ENCODE measurements at regions not wholly inside any gene's neighbourhood (a gene's known extent, or its start where the extent isn't known, plus 50 kb on each side); places are given as distances from the start of the nearest gene placed in this dataset.

- ChIA-PET CTCF (ENCODE audit: low intra/inter-chr PET ratio, low total read pairs) (no interaction called here), POLR2A (no interaction called here)
- FAIRE-seq (no peak), DNase-seq (ENCODE audit: low spot score) (no peak), ATAC-seq (no peak)
- Histone ChIP-seq H3K4me2 (ENCODE audit: low read depth, low read length) (no peak overlapping the region), H3K4me1 (ENCODE audit: insufficient read depth, low read length) (no peaks in the 10 kb centered on the region), H3K9ac (ENCODE audit: insufficient read depth, low read depth, low read length) (no peak overlapping the region), H4K20me1 (ENCODE audit: insufficient read depth, low read length) (no peaks in the 10 kb centered on the region), H3K9me3 (ENCODE audit: low read length) (peaks cover 71% of the 10 kb centered on the region), H3K4me3 (replicated peaks in 1 of 3; ENCODE audit: insufficient read depth in 1 of 3, low read depth in 2 of 3, low read length in 3 of 3) (no peak overlapping the region), H2AFZ (ENCODE audit: low read length) (no peak overlapping the region), H3K36me3 (replicated peaks in 1 of 2; ENCODE audit: control insufficient read depth in 1 of 2, insufficient read depth in 2 of 2, low read length in 2 of 2) (no peaks in the 10 kb centered on the region), H3K79me2 (ENCODE audit: insufficient read depth, low read length) (no peaks in the 10 kb centered on the region), H3K27me3 (ENCODE audit: control insufficient read depth in 1 of 2, insufficient read depth in 2 of 2, low read length in 2 of 2) (no peaks in the 10 kb centered on the region), H3K27ac (ENCODE audit: extremely low read length, insufficient read depth, low read length) (no peak overlapping the region)
- no TSS peak for BruUV-seq (replicated peaks)
- in situ Hi-C loops (cut with HindIII; ENCODE audit: extremely low pct_ligation_motif_present, low pct_unique_long_range_greater_than_20kb), result no loop called here
- 1% methylated on average over 2 of the region's 2 CpGs for WGBS (ENCODE audit: low lambda C conversion rate)
- no peak for TF ChIP-seq ZNF33B (CRISPR knock-in tag; IDR thresholded peaks at IDR 0.05)
- no peak for TF ChIP-seq ZNF549 (CRISPR knock-in tag; IDR thresholded peaks at IDR 0.05)
- TF ChIP-seq ZMYM4 (CRISPR knock-in tag; IDR thresholded peaks at IDR 0.05), result no peak
- no peak for TF ChIP-seq ZFP37 (CRISPR knock-in tag; IDR thresholded peaks at IDR 0.05; ENCODE audit: borderline replicate concordance)
- no peak for TF ChIP-seq ZFP91 (CRISPR knock-in tag; IDR thresholded peaks at IDR 0.05; ENCODE audit: borderline replicate concordance)
- no peak for TF ChIP-seq THYN1 (CRISPR knock-in tag; IDR thresholded peaks at IDR 0.05; ENCODE audit: borderline replicate concordance, low read depth)
- TF ChIP-seq ZNF383 (CRISPR knock-in tag; IDR thresholded peaks at IDR 0.05; ENCODE audit: borderline replicate concordance), result no peak
- TF ChIP-seq ZNF224 (CRISPR knock-in tag; IDR thresholded peaks at IDR 0.05), result no peak
- no peak for TF ChIP-seq ZXDC (CRISPR knock-in tag; IDR thresholded peaks at IDR 0.05)
- TF ChIP-seq KAT2B (IDR thresholded peaks at IDR 0.05; ENCODE audit: borderline replicate concordance, low read depth, low read length), result no peak
- no peak for TF ChIP-seq PHF5A (CRISPR knock-in tag; IDR thresholded peaks at IDR 0.05; ENCODE audit: low read depth, unreplicated experiment)
- no peak for TF ChIP-seq FOSL2 (CRISPR knock-in tag; IDR thresholded peaks at IDR 0.05)
- TF ChIP-seq SMAD9 (CRISPR knock-in tag; IDR thresholded peaks at IDR 0.05), result no peak
- TF ChIP-seq ZNF30 (CRISPR knock-in tag; IDR thresholded peaks at IDR 0.05), result no peak
- TF ChIP-seq HIC2 (CRISPR knock-in tag; IDR thresholded peaks at IDR 0.05; ENCODE audit: low read depth), result no peak
- no peak for TF ChIP-seq MTF2 (CRISPR knock-in tag; IDR thresholded peaks at IDR 0.05; ENCODE audit: borderline replicate concordance)
- intact Hi-C loops (cut with micrococcal nuclease; ENCODE audit: unreplicated experiment), result no loop called here
Observed at GRCh38 chr10:20659225-20659624, 237.9 kb downstream of the NEBL start.

Data from HepG2 (cell line).